K562 (cell line): ENCODE measurements at regions not wholly inside any gene's neighbourhood (a gene's known extent, or its start where the extent isn't known, plus 50 kb on each side); places are given as distances from the start of the nearest gene placed in this dataset.

Source experiments
- CTCF ChIP-seq, 3 experiments: IDR thresholded peaks in 2 of 3; conservative IDR thresholded peaks in 1 of 3; 2 replicates each; pipeline ENCODE4 v1.5.1; 2011 to 2012; ENCODE audit warnings: low read length in 3 of 3, mild to moderate bottlenecking in 3 of 3, control low read depth in 2 of 3, improper control_type of control experiment in 1 of 3, inconsistent platforms in 1 of 3, low read depth in 1 of 3, mixed read lengths in 1 of 3, moderate library complexity in 1 of 3; ENCODE audit not compliant: insufficient read depth in 2 of 3
- FOXK2 ChIP-seq, 2 experiments: fragments of 450-650 bp; IDR thresholded peaks in 1 of 2; conservative IDR thresholded peaks in 1 of 2; 2 replicates each; pipeline ENCODE4 v1.6.1; 2016; ENCODE audit warnings: low read depth in 2 of 2, mild to moderate bottlenecking in 1 of 2
- POLR2AphosphoS5 ChIP-seq: IDR thresholded peaks from 2 replicates; pipeline ENCODE4 v1.6.1; 2011; ENCODE audit warnings: mild to moderate bottlenecking, low read depth, low read length, moderate library complexity; ENCODE audit not compliant: control insufficient read depth, insufficient read depth
- SP1 ChIP-seq: sonication (generic); formaldehyde crosslinking; IDR thresholded peaks from 2 replicates; pipeline ENCODE4 v1.8.1; 2022; ENCODE audit warnings: mild to moderate bottlenecking, missing genetic modification reagents
- TF ChIP-seq, protein P1 (sequence below): sonication (generic); formaldehyde crosslinking; IDR thresholded peaks from 2 replicates; pipeline ENCODE4 v1.5.0; 2020; ENCODE audit warnings: missing genetic modification reagents

- TF ChIP-seq SP1 (CRISPR knock-in tag), result no peak
- no peak for TF ChIP-seq POLR2AphosphoS5
- no peak for TF ChIP-seq FOXK2 (conservative IDR thresholded peaks at IDR 0.05 in 1 of 2, IDR thresholded peaks at IDR 0.05 in 1 of 2; ENCODE audit: low read depth in 2 of 2)
- TF ChIP-seq, protein P1, sequence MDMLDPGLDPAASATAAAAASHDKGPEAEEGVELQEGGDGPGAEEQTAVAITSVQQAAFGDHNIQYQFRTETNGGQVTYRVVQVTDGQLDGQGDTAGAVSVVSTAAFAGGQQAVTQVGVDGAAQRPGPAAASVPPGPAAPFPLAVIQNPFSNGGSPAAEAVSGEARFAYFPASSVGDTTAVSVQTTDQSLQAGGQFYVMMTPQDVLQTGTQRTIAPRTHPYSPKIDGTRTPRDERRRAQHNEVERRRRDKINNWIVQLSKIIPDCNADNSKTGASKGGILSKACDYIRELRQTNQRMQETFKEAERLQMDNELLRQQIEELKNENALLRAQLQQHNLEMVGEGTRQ (CRISPR knock-in tag), result no peak
- TF ChIP-seq CTCF (IDR thresholded peaks at IDR 0.05 in 2 of 3, conservative IDR thresholded peaks at IDR 0.05 in 1 of 3; ENCODE audit: insufficient read depth in 2 of 3, low read depth in 1 of 3, low read length in 3 of 3), result no peak
These were observed 109.1 kb downstream of the MYCN start for GRCh38 chr2:16049406-16049805.
